IMR-90 (cell line): ENCODE measurements at regions not wholly inside any gene's neighbourhood (a gene's known extent, or its start where the extent isn't known, plus 50 kb on each side); places are given as distances from the start of the nearest gene placed in this dataset.
A peak's percentile ranks its signal among the peaks of the same experiment; 100 is the strongest.

Experiments
- ATAC-seq: fragments of 200-7000 bp; cut with Tn5 transposase; 2 replicates; pipeline ENCODE4 v1.9.1; 2020; ENCODE audit warnings: low read depth, mild to moderate bottlenecking, moderate library complexity
- BruUV-seq: library from RNA; stranded (reverse); fragments of 400-500 nt; replicated peaks from 2 replicates; lab custom pipeline; 2021; lab: Mats Ljungman, UMichigan
- CTCF ChIA-PET: fragments of 300-600 bp; formaldehyde crosslinking; extraction: SDS; loops from one replicate; lab custom pipeline; 2021; ENCODE audit warnings: antibody characterized with exemption; lab: Yijun Ruan, JAX
- POLR2A ChIA-PET: fragments of 300-600 bp; sonication (Branson Sonifier 250); formaldehyde crosslinking; loops from one replicate; lab custom pipeline; 2022; ENCODE audit warnings: antibody characterized with exemption; ENCODE audit not compliant: unreplicated experiment; lab: Charles Lee
- DNase-seq: peaks from one replicate; pipeline ENCODE4 v3.0.0; 2013
- H2AFZ ChIP-seq: replicated peaks from 2 replicates; pipeline ENCODE3; 2013; ENCODE audit warnings: low read length, mild to moderate bottlenecking; ENCODE audit not compliant: poor library complexity
- H2AK5ac ChIP-seq: 2 replicates; pipeline ENCODE4 v1.6.1; 2013; ENCODE audit warnings: low read depth, low read length, inconsistent platforms
- H2AK9ac ChIP-seq: replicated peaks from 2 replicates; pipeline ENCODE3; 2013; ENCODE audit warnings: mild to moderate bottlenecking, low read depth, low read length, moderate library complexity; ENCODE audit not compliant: poor library complexity
- H2BK120ac ChIP-seq: 2 replicates; pipeline ENCODE4 v1.6.1; 2013; ENCODE audit warnings: low read depth, low read length, inconsistent platforms
- H2BK15ac ChIP-seq: 3 replicates; pipeline ENCODE4 v1.6.1; 2013; ENCODE audit warnings: low read depth, low read length, inconsistent platforms
- H2BK20ac ChIP-seq: 2 replicates; pipeline ENCODE4 v1.6.1; 2013; ENCODE audit warnings: low read depth, mild to moderate bottlenecking, inconsistent platforms, low read length, moderate library complexity
- H2BK5ac ChIP-seq: 2 replicates; pipeline ENCODE4 v1.6.1; 2013; ENCODE audit warnings: mild to moderate bottlenecking, low read depth, low read length, inconsistent platforms; ENCODE audit not compliant: poor library complexity, severe bottlenecking
- H3K14ac ChIP-seq: replicated peaks from 2 replicates; pipeline ENCODE4 v1.6.1; 2013; ENCODE audit warnings: low read depth, low read length, inconsistent platforms
- H3K18ac ChIP-seq: 2 replicates; pipeline ENCODE4 v1.6.1; 2013; ENCODE audit warnings: low read depth, low read length, control low read depth
- H3K23ac ChIP-seq: 2 replicates; pipeline ENCODE4 v1.6.1; 2013; ENCODE audit warnings: low read depth, low read length, inconsistent platforms
- H3K27ac ChIP-seq: 2 replicates; pipeline ENCODE4 v1.5.1; 2013; ENCODE audit warnings: mild to moderate bottlenecking, control low read depth, low read length; ENCODE audit not compliant: insufficient read depth
- H3K27me3 ChIP-seq: 2 replicates; pipeline ENCODE4 v1.6.1; 2013; ENCODE audit warnings: low read length; ENCODE audit not compliant: control insufficient read depth, insufficient read depth
- H3K36me3 ChIP-seq: 2 replicates; pipeline ENCODE4 v1.6.1; 2013; ENCODE audit warnings: low read length, mixed read lengths; ENCODE audit not compliant: control insufficient read depth, insufficient read depth
- H3K4ac ChIP-seq: 2 replicates; pipeline ENCODE4 v1.6.1; 2013; ENCODE audit warnings: low read depth, low read length, inconsistent platforms
- H3K4me1 ChIP-seq: 2 replicates; pipeline ENCODE4 v1.6.1; 2013; ENCODE audit warnings: low read length, mixed read lengths; ENCODE audit not compliant: control insufficient read depth, insufficient read depth
- H3K4me2 ChIP-seq: 2 replicates; pipeline ENCODE4 v1.6.1; 2013; ENCODE audit warnings: low read depth, mild to moderate bottlenecking, control low read depth, low read length, moderate library complexity
- H3K4me3 ChIP-seq: 2 replicates; pipeline ENCODE4 v1.5.1; 2013; ENCODE audit warnings: low read depth, mild to moderate bottlenecking, control low read depth, low read length, moderate library complexity; ENCODE audit not compliant: insufficient read depth
- H3K56ac ChIP-seq: 2 replicates; pipeline ENCODE4 v1.6.1; 2013; ENCODE audit warnings: low read length, inconsistent platforms; ENCODE audit not compliant: insufficient read depth; ENCODE audit errors: extremely low read depth
- H3K79me1 ChIP-seq, 2 experiments: 2 replicates each; pipeline ENCODE4 v1.6.1; 2013; ENCODE audit warnings: low read length in 2 of 2, inconsistent platforms in 1 of 2, low read depth in 1 of 2
- H3K9ac ChIP-seq: 2 replicates; pipeline ENCODE4 v1.6.1; 2013; ENCODE audit warnings: low read depth, low read length, control low read depth
- H3K9me1 ChIP-seq: 2 replicates; pipeline ENCODE4 v1.6.1; 2013; ENCODE audit warnings: low read length, inconsistent platforms; ENCODE audit not compliant: insufficient read depth
- H3K9me3 ChIP-seq: 2 replicates; pipeline ENCODE4 v1.6.1; 2013; ENCODE audit warnings: low read length; ENCODE audit not compliant: control insufficient read depth, insufficient read depth
- H4K20me1 ChIP-seq: 2 replicates; pipeline ENCODE4 v1.6.1; 2013; ENCODE audit warnings: low read length, inconsistent platforms; ENCODE audit not compliant: insufficient read depth
- H4K5ac ChIP-seq: 2 replicates; pipeline ENCODE4 v1.6.1; 2013; ENCODE audit warnings: mild to moderate bottlenecking, low read depth, low read length, control low read depth
- H4K8ac ChIP-seq, 2 experiments: 2 replicates each; pipeline ENCODE4 v1.6.1; 2013; ENCODE audit warnings: low read depth in 2 of 2, low read length in 2 of 2, control low read depth in 1 of 2, inconsistent platforms in 1 of 2
- H4K91ac ChIP-seq: 2 replicates; pipeline ENCODE4 v1.6.1; 2013; ENCODE audit warnings: low read depth, low read length, inconsistent platforms; ENCODE audit not compliant: insufficient read depth
- BHLHE40 ChIP-seq: fragments of 150-350 bp; IDR thresholded peaks from 2 replicates; pipeline ENCODE4 v1.6.1; 2016; ENCODE audit warnings: mild to moderate bottlenecking, low read depth, low read length
- CEBPB ChIP-seq: IDR thresholded peaks from 2 replicates; pipeline ENCODE4 v1.6.1; 2012; ENCODE audit warnings: low read depth, low read length, improper control_type of control experiment
- MXI1 ChIP-seq: IDR thresholded peaks from 2 replicates; pipeline ENCODE4 v1.6.1; 2012; ENCODE audit warnings: low read depth, mild to moderate bottlenecking, low read length, moderate library complexity, borderline replicate concordance
- NFE2L2 ChIP-seq: fragments of 150-350 bp; IDR thresholded peaks from 2 replicates; pipeline ENCODE4 v1.6.1; 2016; ENCODE audit warnings: low read depth, mild to moderate bottlenecking, low read length
- WGBS, 2 experiments: methylation state at CpG; one replicate each; pipeline versions ENCODE4 v1.1.5 to v1.1.7; 2013; ENCODE audit warnings: missing lambda C conversion rate in 2 of 2; ENCODE audit not compliant: insufficient read length in 1 of 2; ENCODE audit errors: extremely low coverage in 2 of 2; 5-methylcytosine and 5-hydroxymethylcytosine counted together
- dilution Hi-C: fragments of 300-500 bp; cut with HindIII; formaldehyde crosslinking; loops from one replicate; pipeline ENCODE4 v1.14.3; 2018; ENCODE audit warnings: low sequenced_read_pairs; ENCODE audit not compliant: unreplicated experiment
- in situ Hi-C: fragments of 300-500 bp; cut with MboI; formaldehyde crosslinking; loops from 3 replicates; pipeline ENCODE4 v1.14.3; 2019; ENCODE audit warnings: low sequenced_read_pairs, inconsistent platforms, mixed read lengths
- intact Hi-C: fragments of 100-400 bp; cut with micrococcal nuclease; formaldehyde crosslinking; loops from 2 replicates; pipeline ENCODE4 v1.10.0; 2022

DNA sequence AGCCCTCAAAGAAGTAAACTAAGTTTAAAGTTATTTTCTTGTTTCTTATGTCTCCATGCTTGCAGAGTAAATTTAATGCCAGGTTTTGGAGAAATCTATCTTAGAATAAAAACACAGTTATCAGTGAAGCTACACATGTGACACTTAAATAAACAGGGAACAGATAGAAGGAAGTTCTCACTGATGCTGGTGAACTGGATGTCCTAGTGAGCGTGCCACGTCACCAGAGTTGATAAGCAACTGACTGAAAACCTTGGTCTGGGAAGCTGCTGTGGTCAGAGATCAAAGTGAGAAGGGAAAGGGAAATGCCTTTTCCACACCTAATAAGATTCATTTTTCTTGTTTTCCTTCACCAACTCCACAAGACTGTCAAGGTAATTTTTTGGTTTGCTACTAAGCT, 74.8 kb upstream of the PCED1B start:
- Histone ChIP-seq H2BK15ac (no peak overlapping the region), H4K8ac (no peak overlapping the region), H2AK9ac (no peak overlapping the region), H3K14ac (no peak overlapping the region), H3K23ac (peak overlapping the region; percentile 64; the same call in 1 of the 2 replicates), H3K27me3 (no peaks in the 10 kb centered on the region), H2AK5ac (peak overlapping the region; percentile 62), H3K79me1 (no peaks in the 10 kb centered on the region), H4K20me1 (no peaks in the 10 kb centered on the region), H3K9ac (no peak overlapping the region), H2BK20ac (no peak overlapping the region; the same call in 1 of the 2 replicates), H3K56ac (no peak overlapping the region), H2AFZ (no peak overlapping the region), H3K4me2 (no peak overlapping the region), H4K5ac (no peak overlapping the region), H3K9me1 (no peaks in the 10 kb centered on the region), H2BK5ac (no peak overlapping the region), H3K9me3 (no peaks in the 10 kb centered on the region), H3K4me1 (no peaks in the 10 kb centered on the region), H3K4me3 (no peak overlapping the region), H3K4ac (no peak overlapping the region), H3K36me3 (no peaks in the 10 kb centered on the region), H2BK120ac (no peak overlapping the region; the same call in 1 of the 2 replicates), H3K18ac (no peak overlapping the region), H3K27ac (no peak overlapping the region), H4K91ac (no peak overlapping the region)
- peak; percentile 17 for DNase-seq
- no TSS peak for BruUV-seq
- no CpG with 5 or more reads among the region's 2 CpGs for WGBS, 2 experiments
- dilution Hi-C loops (no loop called here), in situ Hi-C loops (no loop called here), intact Hi-C loops (no loop called here)
- ATAC-seq: no peak
- POLR2A ChIA-PET: no interaction called here
- CTCF ChIA-PET: no interaction called here
- TF ChIP-seq BHLHE40 (no peak), CEBPB (no peak), MXI1 (no peak), NFE2L2 (no peak)
